HUES48 (cell line): ENCODE measurements at regions not wholly inside any gene's neighbourhood (a gene's known extent, or its start where the extent isn't known, plus 50 kb on each side); places are given as distances from the start of the nearest gene placed in this dataset.
"Not testable (repeated sequence)": the region's sequence is repeated elsewhere in the genome, so short reads cannot be mapped to it uniquely, and the experiment has no call there.

Experiments used
- H3K27ac ChIP-seq: one replicate; pipeline ENCODE4 v1.7.0; 2013; ENCODE audit warnings: low read depth, low read length, inconsistent platforms
- H3K27me3 ChIP-seq: 2 replicates; pipeline ENCODE4 v1.6.1; 2013; ENCODE audit warnings: mild to moderate bottlenecking, low read length; ENCODE audit not compliant: control insufficient read depth, insufficient read depth
- H3K36me3 ChIP-seq: 2 replicates; pipeline ENCODE4 v1.6.1; 2013; ENCODE audit warnings: low read length; ENCODE audit not compliant: control insufficient read depth, insufficient read depth
- H3K4me1 ChIP-seq: 2 replicates; pipeline ENCODE4 v1.6.1; 2013; ENCODE audit warnings: mild to moderate bottlenecking, low read length; ENCODE audit not compliant: control insufficient read depth, insufficient read depth
- H3K4me3 ChIP-seq: 2 replicates; pipeline ENCODE4 v1.5.1; 2013; ENCODE audit warnings: mild to moderate bottlenecking, low read depth, low read length
- H3K9ac ChIP-seq: 2 replicates; pipeline ENCODE4 v1.6.1; 2013; ENCODE audit warnings: mild to moderate bottlenecking, low read depth, low read length, moderate library complexity
- H3K9me3 ChIP-seq: 2 replicates; pipeline ENCODE4 v1.6.1; 2013; ENCODE audit warnings: low read length; ENCODE audit not compliant: control insufficient read depth, insufficient read depth

GRCh38 chr13:26484196-26484595, 73.3 kb upstream of the WASF3 start:
- Histone ChIP-seq H3K27me3 (no peaks in the 10 kb centered on the region), H3K4me3 (no peak overlapping the region), H3K9ac (no peak overlapping the region), H3K4me1 (peaks cover 3% of the 10 kb centered on the region), H3K9me3 (no peaks in the 10 kb centered on the region), H3K27ac (no peak overlapping the region), H3K36me3 (no peaks in the 10 kb centered on the region)

- no peak overlapping the region for H3K9ac ChIP-seq
- H3K4me3 ChIP-seq, result no peak overlapping the region
Measured at GRCh38 chr13:26485288-26485687, 72.2 kb upstream of the WASF3 start.

GRCh38 chr13:26485786-26486185, 71.7 kb upstream of the WASF3 start:
- Histone ChIP-seq H3K4me1 (peaks cover 3% of the 10 kb centered on the region), H3K9me3 (no peaks in the 10 kb centered on the region), H3K9ac (no peak overlapping the region), H3K27me3 (no peaks in the 10 kb centered on the region), H3K27ac (no peak overlapping the region), H3K4me3 (no peak overlapping the region), H3K36me3 (no peaks in the 10 kb centered on the region)

More at GRCh38 chr13:26485288-26485687, 72.2 kb upstream of the WASF3 start:
- Histone ChIP-seq H3K4me1 (peaks cover 3% of the 10 kb centered on the region), H3K36me3 (no peaks in the 10 kb centered on the region), H3K9me3 (no peaks in the 10 kb centered on the region), H3K27ac (no peak overlapping the region), H3K27me3 (no peaks in the 10 kb centered on the region)

- Histone ChIP-seq H3K4me1 (peaks cover 3% of the 10 kb centered on the region), H3K9me3 (no peaks in the 10 kb centered on the region), H3K4me3 (no peak overlapping the region), H3K36me3 (no peaks in the 10 kb centered on the region), H3K9ac (no peak overlapping the region), H3K27ac (no peak overlapping the region), H3K27me3 (no peaks in the 10 kb centered on the region)
Measured at GRCh38 chr13:26486550-26486949, 70.9 kb upstream of the WASF3 start.

- H3K36me3 ChIP-seq, result no peaks in the 10 kb centered on the region
- H3K27me3 ChIP-seq, result no peaks in the 10 kb centered on the region
- H3K4me3 ChIP-seq, result no peak overlapping the region
- H3K4me1 ChIP-seq, result no peaks in the 10 kb centered on the region
- H3K9me3 ChIP-seq, result no peaks in the 10 kb centered on the region
- H3K27ac ChIP-seq, result no peak overlapping the region
- H3K9ac ChIP-seq, result no peak overlapping the region
Measured at GRCh38 chr13:26487781-26488180, 69.7 kb upstream of the WASF3 start.

GRCh38 chr13:26488236-26489003, 69.1 kb upstream of the WASF3 start:
- no peaks in the 10 kb centered on the region for H3K27me3 ChIP-seq

GRCh38 chr13:26492301-26492700, 65.2 kb upstream of the WASF3 start:
- not testable (repeated sequence) for H3K4me3 ChIP-seq, H3K27me3 ChIP-seq, H3K27ac ChIP-seq, H3K36me3 ChIP-seq, H3K4me1 ChIP-seq, H3K9ac ChIP-seq, H3K9me3 ChIP-seq

More at GRCh38 chr13:26488236-26489003, 69.1 kb upstream of the WASF3 start:
- Histone ChIP-seq H3K9ac (no peak overlapping the region), H3K36me3 (no peaks in the 10 kb centered on the region), H3K4me1 (no peaks in the 10 kb centered on the region), H3K27ac (no peak overlapping the region), H3K9me3 (no peaks in the 10 kb centered on the region), H3K4me3 (no peak overlapping the region)

GRCh38 chr13:26494571-26495195, 62.8 kb upstream of the WASF3 start:
- Histone ChIP-seq H3K27me3 (no peaks in the 10 kb centered on the region), H3K4me1 (0 out of 2 replicates have a peak, but pooled peaks cover 4% of the 10 kb centered on the region), H3K27ac (no peak overlapping the region), H3K9ac (no peak overlapping the region), H3K4me3 (no peak overlapping the region), H3K9me3 (no peaks in the 10 kb centered on the region), H3K36me3 (no peaks in the 10 kb centered on the region)

- Histone ChIP-seq H3K27ac (no peak overlapping the region), H3K4me3 (no peak overlapping the region), H3K4me1 (0 out of 2 replicates have a peak, but pooled peaks cover 4% of the 10 kb centered on the region), H3K36me3 (no peaks in the 10 kb centered on the region), H3K9ac (no peak overlapping the region), H3K27me3 (no peaks in the 10 kb centered on the region), H3K9me3 (no peaks in the 10 kb centered on the region)
Measured at GRCh38 chr13:26495750-26496149, 61.7 kb upstream of the WASF3 start.

- Histone ChIP-seq H3K36me3 (no peaks in the 10 kb centered on the region), H3K27me3 (no peaks in the 10 kb centered on the region), H3K4me1 (0 out of 2 replicates have a peak, but pooled peaks cover 6% of the 10 kb centered on the region), H3K9me3 (no peaks in the 10 kb centered on the region), H3K4me3 (no peak overlapping the region), H3K9ac (no peak overlapping the region), H3K27ac (no peak overlapping the region)
Measured at GRCh38 chr13:26497968-26498511, 59.4 kb upstream of the WASF3 start.
